HG03196 (cell line): ENCODE measurements at regions not wholly inside any gene's neighbourhood (a gene's known extent, or its start where the extent isn't known, plus 50 kb on each side); places are given as distances from the start of the nearest gene placed in this dataset.

Experiments
- ATAC-seq: cut with Tn5 transposase; IDR thresholded peaks from one replicate; pipeline ENCODE4 v1.9.1; 2021; ENCODE audit not compliant: unreplicated experiment

- ATAC-seq: no peak
Measured at GRCh38 chr1:221184131-221184794, 305.0 kb downstream of the HLX start.

GRCh38 chr1:221187174-221187573 is 307.9 kb downstream of the HLX start:
- ATAC-seq: no peak

GRCh38 chr1:221188458-221188857 is 309.2 kb downstream of the HLX start:
- ATAC-seq: no peak

GRCh38 chr1:221190249-221190648 is 311.0 kb downstream of the HLX start:
- no peak for ATAC-seq

- ATAC-seq: no peak
Measured at GRCh38 chr1:221192055-221192454, 312.8 kb downstream of the HLX start.

- no peak for ATAC-seq
Measured at GRCh38 chr1:221200464-221200863, 321.2 kb downstream of the HLX start.

- no peak for ATAC-seq
Measured at GRCh38 chr1:221201773-221202172, 322.5 kb downstream of the HLX start.

- peak; percentile 81 for ATAC-seq
Measured at GRCh38 chr1:221203224-221204054, 324.2 kb downstream of the HLX start.

- ATAC-seq: no peak
Measured at GRCh38 chr1:221204055-221204833, 325.0 kb downstream of the HLX start.

- no peak for ATAC-seq
Measured at GRCh38 chr1:221206076-221206475, 326.8 kb downstream of the HLX start.

GRCh38 chr1:221212926-221213325 is 333.7 kb downstream of the HLX start:
- no peak for ATAC-seq

- ATAC-seq: no peak
Measured at GRCh38 chr1:221217029-221217428, 337.8 kb downstream of the HLX start.

- no peak for ATAC-seq
Measured at GRCh38 chr1:221223281-221223680, 344.0 kb downstream of the HLX start.

- no peak for ATAC-seq
Measured at GRCh38 chr1:221227460-221227859, 348.2 kb downstream of the HLX start.

- no peak for ATAC-seq
Measured at GRCh38 chr1:221227872-221228337, 348.7 kb downstream of the HLX start.

GRCh38 chr1:221228594-221228993 is 349.4 kb downstream of the HLX start:
- no peak for ATAC-seq

- no peak for ATAC-seq
Measured at GRCh38 chr1:221230605-221231004, 351.4 kb downstream of the HLX start.

GRCh38 chr1:221234791-221235190 is 355.5 kb downstream of the HLX start:
- no peak for ATAC-seq

GRCh38 chr1:221237587-221237986 is 358.3 kb downstream of the HLX start:
- ATAC-seq: no peak

- ATAC-seq: no peak
Measured at GRCh38 chr1:221239181-221239580, 359.9 kb downstream of the HLX start.

GRCh38 chr1:221239792-221240191 is 360.5 kb downstream of the HLX start:
- no peak for ATAC-seq

GRCh38 chr1:221240690-221241089 is 361.4 kb downstream of the HLX start:
- no peak for ATAC-seq
